ENCODE measurements at regions not wholly inside any gene's neighbourhood (a gene's known extent, or its start where the extent isn't known, plus 50 kb on each side); places are given as distances from the start of the nearest gene placed in this dataset.

GRCh38 chr16:13315642-13316427, 414.4 kb downstream of the SHISA9 start:
- TF ChIP-seq SMAD1 (CRISPR knock-in tag; IDR thresholded peaks at IDR 0.05; ENCODE audit: borderline replicate concordance, low read depth) (no peak), CENPT (CRISPR knock-in tag; IDR thresholded peaks at IDR 0.05; ENCODE audit: low read depth) (no peak), MYC (CRISPR knock-in tag; IDR thresholded peaks at IDR 0.05; ENCODE audit: borderline replicate concordance) (no peak), MLX (CRISPR knock-in tag; IDR thresholded peaks at IDR 0.05) (no peak)
